ENCODE measurements at regions not wholly inside any gene's neighbourhood (a gene's known extent, or its start where the extent isn't known, plus 50 kb on each side); places are given as distances from the start of the nearest gene placed in this dataset.

DNA sequence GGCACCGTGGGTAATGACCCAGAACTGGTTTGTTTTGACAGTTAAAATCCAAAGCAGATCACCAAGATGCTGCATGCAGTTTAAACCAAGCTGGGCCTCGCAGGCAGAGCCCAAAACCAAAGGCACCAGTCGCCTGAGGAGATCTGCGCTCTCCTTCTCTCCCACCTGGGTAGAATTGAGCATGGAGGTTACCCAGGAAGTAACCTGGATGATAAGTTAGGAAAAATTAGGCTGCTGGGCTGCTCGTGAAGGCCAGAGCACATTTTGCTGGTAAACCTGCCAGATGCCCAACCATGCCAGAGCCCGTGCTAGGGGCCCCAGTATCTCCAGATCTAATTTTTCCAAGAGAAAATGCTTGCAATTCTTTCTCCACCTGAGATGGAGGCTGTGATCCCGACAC, 388.3 kb upstream of the MGMT start:
- intact Hi-C loops (cut with DNase I; ENCODE audit: low total_unique reads), result no loop called here
- TF ChIP-seq, protein P1, sequence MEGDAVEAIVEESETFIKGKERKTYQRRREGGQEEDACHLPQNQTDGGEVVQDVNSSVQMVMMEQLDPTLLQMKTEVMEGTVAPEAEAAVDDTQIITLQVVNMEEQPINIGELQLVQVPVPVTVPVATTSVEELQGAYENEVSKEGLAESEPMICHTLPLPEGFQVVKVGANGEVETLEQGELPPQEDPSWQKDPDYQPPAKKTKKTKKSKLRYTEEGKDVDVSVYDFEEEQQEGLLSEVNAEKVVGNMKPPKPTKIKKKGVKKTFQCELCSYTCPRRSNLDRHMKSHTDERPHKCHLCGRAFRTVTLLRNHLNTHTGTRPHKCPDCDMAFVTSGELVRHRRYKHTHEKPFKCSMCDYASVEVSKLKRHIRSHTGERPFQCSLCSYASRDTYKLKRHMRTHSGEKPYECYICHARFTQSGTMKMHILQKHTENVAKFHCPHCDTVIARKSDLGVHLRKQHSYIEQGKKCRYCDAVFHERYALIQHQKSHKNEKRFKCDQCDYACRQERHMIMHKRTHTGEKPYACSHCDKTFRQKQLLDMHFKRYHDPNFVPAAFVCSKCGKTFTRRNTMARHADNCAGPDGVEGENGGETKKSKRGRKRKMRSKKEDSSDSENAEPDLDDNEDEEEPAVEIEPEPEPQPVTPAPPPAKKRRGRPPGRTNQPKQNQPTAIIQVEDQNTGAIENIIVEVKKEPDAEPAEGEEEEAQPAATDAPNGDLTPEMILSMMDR (IDR thresholded peaks at IDR 0.05), result no peak
- no peak for TF ChIP-seq POLR2A (IDR thresholded peaks at IDR 0.05)
- peak in 1 of 2 donors; percentile 53 for DNase-seq (ENCODE audit: low spot score in 2 of 2)
- WGBS, 2 donors, result 53 to 58% methylated on average over 7 of the region's 7 CpGs
- H3K4me3 ChIP-seq (ENCODE audit: low read depth, poor library complexity, severe bottlenecking), result no peak overlapping the region

DNA sequence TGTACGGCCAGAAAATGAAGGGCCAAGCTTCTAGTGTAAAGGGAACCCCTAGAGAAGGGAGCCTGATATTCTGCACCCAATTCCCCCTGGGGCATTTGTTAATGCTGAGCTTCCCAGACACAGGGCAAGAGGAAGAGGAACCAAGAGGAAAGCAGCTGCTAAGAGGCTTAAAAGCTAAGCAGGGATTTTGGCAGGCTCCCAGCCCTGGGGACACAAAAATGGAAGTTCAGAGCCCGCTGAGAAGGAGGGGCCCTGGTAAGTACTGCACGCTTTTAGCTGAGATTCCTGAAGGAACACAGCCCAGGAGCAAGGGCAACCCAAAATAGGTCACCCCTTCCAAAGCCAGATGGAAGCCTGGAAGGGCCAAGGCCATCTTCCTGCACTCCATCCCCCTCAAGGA, 387.3 kb upstream of the MGMT start:
- no peak for TF ChIP-seq POLR2A (IDR thresholded peaks at IDR 0.05)
- TF ChIP-seq, protein P1 (IDR thresholded peaks at IDR 0.05), result no peak
- DNase-seq (ENCODE audit: low spot score in 2 of 2), result peak; percentile 39 to 86
- no peak overlapping the region for H3K4me3 ChIP-seq (ENCODE audit: low read depth, poor library complexity, severe bottlenecking)
- 57 to 59% methylated on average over 3 of the region's 3 CpGs for WGBS, 2 donors
- intact Hi-C loops (cut with DNase I; ENCODE audit: low total_unique reads), result no loop called here

DNA sequence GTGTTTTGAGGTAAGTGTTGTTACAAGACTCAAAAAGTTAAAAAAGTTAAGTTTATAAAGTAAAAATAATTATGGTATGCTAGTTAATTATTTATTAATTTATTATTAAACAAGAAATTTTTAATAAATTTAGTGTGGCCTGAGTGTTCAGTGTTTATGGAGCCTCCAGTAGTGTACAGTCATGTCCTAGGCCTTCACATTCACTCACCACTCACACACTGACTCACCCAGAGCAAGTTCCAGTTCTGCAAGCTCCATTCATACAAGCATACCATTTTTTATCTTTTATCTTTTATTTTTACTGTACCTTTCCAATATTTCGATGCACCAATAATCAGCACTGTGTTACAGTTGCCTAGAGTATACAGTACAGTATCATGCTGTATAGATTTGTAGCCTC, 381.2 kb upstream of the MGMT start:
- no peak for DNase-seq (ENCODE audit: low spot score in 2 of 2)
- H3K4me3 ChIP-seq (ENCODE audit: low read depth, poor library complexity, severe bottlenecking), result no peak overlapping the region
- TF ChIP-seq, protein P1 (IDR thresholded peaks at IDR 0.05), result no peak
- no peak for TF ChIP-seq POLR2A (IDR thresholded peaks at IDR 0.05)
- 90 to 94% methylated on average over 1 of the region's 1 CpG for WGBS, 2 donors
- intact Hi-C loops (cut with DNase I; ENCODE audit: low total_unique reads), result no loop called here

DNA sequence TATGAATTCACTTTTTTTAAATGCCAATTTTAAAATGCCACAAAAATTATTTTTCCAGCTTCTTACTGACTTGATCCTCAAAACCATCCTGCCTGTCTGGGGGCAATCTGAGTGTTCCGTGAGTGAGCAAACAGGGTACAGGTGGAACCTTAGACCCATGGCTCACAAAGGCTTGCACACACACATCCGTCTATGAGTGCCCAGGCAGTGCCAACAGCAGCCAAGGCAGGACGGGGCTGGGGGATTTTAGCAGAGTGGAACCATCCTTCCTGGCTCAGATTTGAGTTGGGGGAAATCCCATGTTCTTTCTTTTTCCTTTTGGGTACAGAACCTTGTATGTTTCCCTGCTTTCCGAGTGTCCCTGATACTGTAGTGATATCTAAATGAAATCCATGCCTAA, 377.7 kb upstream of the MGMT start:
- DNase-seq (ENCODE audit: low spot score in 2 of 2), result peak; percentile 6 to 77
- 68 to 70% methylated on average over 4 of the region's 4 CpGs for WGBS, 2 donors
- no peak overlapping the region for H3K4me3 ChIP-seq (ENCODE audit: low read depth, poor library complexity, severe bottlenecking)
- no peak for TF ChIP-seq POLR2A (IDR thresholded peaks at IDR 0.05)
- TF ChIP-seq, protein P1 (IDR thresholded peaks at IDR 0.05), result no peak
- intact Hi-C loops (cut with DNase I; ENCODE audit: low total_unique reads), result no loop called here

DNA sequence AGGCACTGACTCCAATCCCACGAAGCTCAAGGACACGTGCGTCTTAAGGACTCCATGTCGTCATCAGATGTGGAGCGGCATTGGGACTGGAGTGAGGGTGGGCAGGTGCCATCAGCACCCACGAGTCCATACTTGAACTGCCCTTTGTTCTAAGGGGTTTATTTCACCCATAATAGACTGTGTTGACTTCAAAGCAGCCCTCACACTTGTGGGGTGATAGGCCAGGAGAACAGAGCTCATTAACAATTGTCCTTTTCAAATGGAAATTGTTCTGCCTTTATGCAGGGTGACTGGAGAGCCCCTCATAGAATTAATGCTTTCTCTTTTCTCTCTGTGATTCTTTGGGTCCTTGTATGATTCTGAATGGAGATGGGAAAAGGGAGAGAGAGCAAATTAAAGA, 376.9 kb upstream of the MGMT start:
- TF ChIP-seq, protein P1 (IDR thresholded peaks at IDR 0.05), result no peak
- TF ChIP-seq POLR2A (IDR thresholded peaks at IDR 0.05), result no peak
- no peak overlapping the region for H3K4me3 ChIP-seq (ENCODE audit: low read depth, poor library complexity, severe bottlenecking)
- 85 to 96% methylated on average over 6 of the region's 6 CpGs for WGBS, 2 donors
- intact Hi-C loops (cut with DNase I; ENCODE audit: low total_unique reads), result no loop called here
- DNase-seq (ENCODE audit: low spot score in 2 of 2), result peak in 1 of 2 donors; percentile 46

DNA sequence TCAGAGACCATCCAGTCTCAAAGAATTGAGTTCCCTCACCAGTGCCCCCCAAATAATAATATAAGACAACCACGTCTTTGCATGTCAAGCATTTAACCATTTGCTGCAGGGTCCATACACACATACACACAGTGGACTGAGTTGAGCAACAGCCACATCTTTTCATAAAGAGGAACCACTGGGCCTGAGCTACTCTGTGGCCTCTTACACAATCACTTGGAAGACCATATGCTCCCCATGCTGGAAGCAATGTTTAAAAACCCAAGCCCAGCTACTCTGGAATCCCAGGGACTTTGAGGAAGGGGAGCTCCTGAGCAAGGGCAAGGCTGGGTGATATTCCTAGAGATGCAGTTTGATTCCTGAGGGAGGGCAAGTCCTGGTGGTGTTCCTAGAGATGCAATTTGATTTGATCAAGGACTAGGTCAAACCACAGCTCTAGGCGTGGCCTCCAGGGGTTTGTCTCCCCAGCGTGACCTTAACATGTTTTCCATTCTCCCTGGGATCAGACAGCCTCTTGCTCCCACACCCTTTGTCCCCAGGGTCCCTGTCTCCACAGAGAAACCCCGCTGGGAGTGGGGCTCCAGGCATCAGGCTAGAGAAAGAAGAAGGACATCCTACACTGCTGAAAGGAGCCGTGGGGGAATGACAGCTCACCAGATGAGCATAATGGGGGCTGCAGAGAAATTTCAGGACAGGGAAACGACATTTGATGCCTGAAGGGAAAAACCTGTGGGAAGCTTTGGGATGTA, 376.2 kb upstream of the MGMT start:
- TF ChIP-seq, protein P1 (IDR thresholded peaks at IDR 0.05), result no peak
- no peak for TF ChIP-seq POLR2A (IDR thresholded peaks at IDR 0.05)
- peak; percentile 16 to 66 for DNase-seq (ENCODE audit: low spot score in 2 of 2)
- H3K4me3 ChIP-seq (ENCODE audit: low read depth, poor library complexity, severe bottlenecking), result no peak overlapping the region
- intact Hi-C loops (cut with DNase I; ENCODE audit: low total_unique reads), result no loop called here
- WGBS, 2 donors, result 79% methylated on average over 6 of the region's 6 CpGs

Measured in lower leg skin (tissue), 4 donors.